ENCODE measurements at regions not wholly inside any gene's neighbourhood (a gene's known extent, or its start where the extent isn't known, plus 50 kb on each side); places are given as distances from the start of the nearest gene placed in this dataset.
"Not testable (repeated sequence)": the region's sequence is repeated elsewhere in the genome, so short reads cannot be mapped to it uniquely, and the experiment has no call there.

GRCh38 chr9:13034694-13035002, 244.8 kb downstream of the MPDZ start:
- H3K4me3 ChIP-seq (ENCODE audit: low read depth, low read length): peak overlapping the region; percentile 8; the same call in 1 of the 2 replicates
- TF ChIP-seq, protein P1, sequence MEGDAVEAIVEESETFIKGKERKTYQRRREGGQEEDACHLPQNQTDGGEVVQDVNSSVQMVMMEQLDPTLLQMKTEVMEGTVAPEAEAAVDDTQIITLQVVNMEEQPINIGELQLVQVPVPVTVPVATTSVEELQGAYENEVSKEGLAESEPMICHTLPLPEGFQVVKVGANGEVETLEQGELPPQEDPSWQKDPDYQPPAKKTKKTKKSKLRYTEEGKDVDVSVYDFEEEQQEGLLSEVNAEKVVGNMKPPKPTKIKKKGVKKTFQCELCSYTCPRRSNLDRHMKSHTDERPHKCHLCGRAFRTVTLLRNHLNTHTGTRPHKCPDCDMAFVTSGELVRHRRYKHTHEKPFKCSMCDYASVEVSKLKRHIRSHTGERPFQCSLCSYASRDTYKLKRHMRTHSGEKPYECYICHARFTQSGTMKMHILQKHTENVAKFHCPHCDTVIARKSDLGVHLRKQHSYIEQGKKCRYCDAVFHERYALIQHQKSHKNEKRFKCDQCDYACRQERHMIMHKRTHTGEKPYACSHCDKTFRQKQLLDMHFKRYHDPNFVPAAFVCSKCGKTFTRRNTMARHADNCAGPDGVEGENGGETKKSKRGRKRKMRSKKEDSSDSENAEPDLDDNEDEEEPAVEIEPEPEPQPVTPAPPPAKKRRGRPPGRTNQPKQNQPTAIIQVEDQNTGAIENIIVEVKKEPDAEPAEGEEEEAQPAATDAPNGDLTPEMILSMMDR (IDR thresholded peaks at IDR 0.05; ENCODE audit: low read depth, low read length): no peak

DNA sequence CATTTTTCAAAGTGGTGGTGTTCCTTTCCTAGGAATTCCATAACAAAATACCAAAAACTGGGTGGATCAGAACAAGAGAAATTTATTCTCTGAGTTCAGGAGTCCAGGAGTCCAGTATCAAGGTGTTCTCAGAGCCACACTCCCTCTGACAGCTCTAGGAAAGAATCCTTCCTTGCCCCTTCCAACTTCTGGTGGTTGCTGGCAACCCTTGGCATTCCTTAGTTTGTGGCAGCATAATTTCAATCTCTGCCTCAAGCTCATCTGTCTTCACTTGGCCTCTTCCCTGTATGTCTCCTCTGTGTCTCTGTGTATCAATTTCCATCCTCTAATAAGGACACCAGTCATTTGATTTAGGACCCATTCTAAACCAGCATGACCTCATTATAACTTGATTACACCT, 243.7 kb downstream of the MPDZ start:
- TF ChIP-seq, protein P1 (IDR thresholded peaks at IDR 0.05; ENCODE audit: low read depth, low read length): no peak

DNA sequence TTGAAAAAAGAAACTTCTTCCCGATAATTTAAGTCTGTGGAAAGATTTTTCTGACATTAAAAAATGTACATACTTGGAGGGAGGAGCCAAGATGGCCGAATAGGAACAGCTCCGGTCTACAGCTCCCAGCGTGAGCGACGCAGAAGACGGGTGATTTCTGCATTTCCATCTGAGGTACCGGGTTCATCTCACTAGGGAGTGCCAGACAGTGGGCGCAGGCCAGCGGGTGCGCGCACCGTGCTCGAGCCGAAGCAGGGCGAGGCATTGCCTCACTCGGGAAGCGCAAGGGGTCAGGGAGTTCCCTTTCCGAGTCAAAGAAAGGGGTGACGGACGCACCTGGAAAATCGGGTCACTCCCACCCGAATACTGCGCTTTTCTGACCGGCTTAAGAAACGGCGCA, 241.7 kb downstream of the MPDZ start:
- H3K4me3 ChIP-seq (ENCODE audit: low read depth, low read length): not testable (repeated sequence)

More for the DNA sequence above, 243.7 kb downstream of the MPDZ start:
- no peak overlapping the region for H3K4me3 ChIP-seq (ENCODE audit: low read depth, low read length)

- H3K4me3 ChIP-seq (ENCODE audit: low read depth, low read length): no peak overlapping the region
- TF ChIP-seq, protein P1 (IDR thresholded peaks at IDR 0.05; ENCODE audit: low read depth, low read length): no peak
Observed at GRCh38 chr9:13047827-13048587, 231.5 kb downstream of the MPDZ start.

GRCh38 chr9:13049223-13049622, 230.3 kb downstream of the MPDZ start:
- TF ChIP-seq, protein P1 (IDR thresholded peaks at IDR 0.05; ENCODE audit: low read depth, low read length): no peak
- H3K4me3 ChIP-seq (ENCODE audit: low read depth, low read length): no peak overlapping the region

DNA sequence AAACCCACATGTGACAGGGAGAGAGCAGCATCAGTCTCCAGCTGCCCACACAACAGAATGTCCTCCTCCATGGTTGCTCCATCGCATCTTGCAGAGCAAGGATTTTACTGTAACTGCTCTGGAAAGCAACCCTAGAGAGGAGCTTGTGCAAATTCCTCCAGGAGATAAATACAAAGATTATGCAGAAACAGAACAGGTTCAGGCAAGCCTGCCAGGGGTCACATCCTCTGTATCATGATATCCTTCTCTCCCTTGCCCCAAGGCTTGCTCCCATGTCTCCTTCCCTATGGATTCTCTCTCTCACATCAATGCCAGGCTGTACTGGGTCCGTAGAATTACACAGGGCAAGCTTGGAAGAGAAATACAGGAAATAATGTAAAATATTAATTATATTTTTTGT, 226.0 kb downstream of the MPDZ start:
- TF ChIP-seq, protein P1 (IDR thresholded peaks at IDR 0.05; ENCODE audit: low read depth, low read length): no peak

DNA sequence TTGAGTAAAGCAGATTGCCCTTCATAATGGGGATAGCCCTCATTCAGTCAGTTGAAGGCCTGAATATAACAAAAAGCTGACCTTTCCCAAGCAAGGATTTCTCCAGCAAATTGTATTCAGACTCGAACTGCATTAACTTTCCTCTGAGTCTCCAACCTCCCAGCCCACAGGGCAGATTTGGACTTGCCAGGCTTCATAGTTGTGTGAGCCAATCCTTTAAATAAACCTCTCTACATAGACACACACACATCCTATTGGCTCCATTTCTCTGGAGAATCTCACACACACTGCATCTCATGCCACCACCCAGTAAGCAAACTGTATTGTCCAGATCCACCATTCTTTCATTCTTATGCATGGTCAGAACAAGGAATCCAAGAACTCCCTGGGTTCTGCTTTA, 225.1 kb downstream of the MPDZ start:
- no peak overlapping the region for H3K4me3 ChIP-seq (ENCODE audit: low read depth, low read length)
- TF ChIP-seq, protein P1 (IDR thresholded peaks at IDR 0.05; ENCODE audit: low read depth, low read length): no peak

More for the DNA sequence above, 226.0 kb downstream of the MPDZ start:
- no peak overlapping the region for H3K4me3 ChIP-seq (ENCODE audit: low read depth, low read length)
